Kidney (tissue), 13 donors: ENCODE measurements at regions not wholly inside any gene's neighbourhood (a gene's known extent, or its start where the extent isn't known, plus 50 kb on each side); places are given as distances from the start of the nearest gene placed in this dataset.

Experiments used
- DNase-seq, 5 donors: peaks; one replicate each; pipeline ENCODE4 v3.0.0-alpha.2; 2013 to 2020
- FAIRE-seq: peaks from 2 replicates; lab custom pipeline; 2012; peaks lifted over from hg19 to GRCh38; lab: Jason Lieb, UNC
- H3K27ac ChIP-seq, 2 donors: one replicate each; pipeline ENCODE4 v1.7.0; 2013; ENCODE audit warnings: low read depth in 2 of 2, low read length in 2 of 2, inconsistent platforms in 1 of 2
- H3K27me3 ChIP-seq: one replicate; pipeline ENCODE4 v1.7.1; 2013; ENCODE audit warnings: low read length, inconsistent platforms; ENCODE audit not compliant: control insufficient read depth, insufficient read depth
- H3K36me3 ChIP-seq, 3 donors: one replicate each; pipeline versions ENCODE4 v1.7.0 to v1.7.1; 2013; ENCODE audit warnings: low read length in 3 of 3, control low read depth in 1 of 3, inconsistent platforms in 1 of 3; ENCODE audit not compliant: insufficient read depth in 3 of 3, control insufficient read depth in 2 of 3
- H3K4me1 ChIP-seq, 3 donors: one replicate each; pipeline versions ENCODE4 v1.7.0 to v1.7.1; 2013; ENCODE audit warnings: low read length in 3 of 3, inconsistent platforms in 1 of 3, low read depth in 1 of 3; ENCODE audit not compliant: control insufficient read depth in 2 of 3, insufficient read depth in 2 of 3
- H3K4me3 ChIP-seq, 3 donors: one replicate each; pipeline versions ENCODE4 v1.7.0 to v1.8.1; 2013; ENCODE audit warnings: low read length in 3 of 3, control low read depth in 1 of 3, inconsistent platforms in 1 of 3
- H3K9ac ChIP-seq, 3 donors: one replicate each; pipeline versions ENCODE4 v1.7.0 to v1.7.1; 2013; ENCODE audit warnings: low read length in 3 of 3, control low read depth in 1 of 3, inconsistent platforms in 1 of 3
- H3K9me3 ChIP-seq, 3 donors: one replicate each; pipeline versions ENCODE4 v1.7.0 to v1.7.1; 2013; ENCODE audit warnings: low read length in 3 of 3, control low read depth in 1 of 3, inconsistent platforms in 1 of 3; ENCODE audit not compliant: control insufficient read depth in 2 of 3, insufficient read depth in 1 of 3
- intact Hi-C: fragments of 100-400 bp; cut with DNase I; formaldehyde crosslinking; loops from one replicate; pipeline ENCODE4 v1.11.1; 2022
- TF ChIP-seq, protein P1 (sequence below): IDR thresholded peaks from 3 replicates; pipeline ENCODE4 v1.5.1; 2012; ENCODE audit warnings: mild to moderate bottlenecking, moderate library complexity, borderline replicate concordance; ENCODE audit not compliant: insufficient read depth; ENCODE audit errors: extremely low read depth
- donor health status: control.
- donor health status: control.
- donor health status: control.
- donor health status: control.
- donor health status: control.
- donor health status: DM: yes; HTN: yes; CAD: no.
- donor health status: Normal renal cell carcinoma (clear cell type).

DNA sequence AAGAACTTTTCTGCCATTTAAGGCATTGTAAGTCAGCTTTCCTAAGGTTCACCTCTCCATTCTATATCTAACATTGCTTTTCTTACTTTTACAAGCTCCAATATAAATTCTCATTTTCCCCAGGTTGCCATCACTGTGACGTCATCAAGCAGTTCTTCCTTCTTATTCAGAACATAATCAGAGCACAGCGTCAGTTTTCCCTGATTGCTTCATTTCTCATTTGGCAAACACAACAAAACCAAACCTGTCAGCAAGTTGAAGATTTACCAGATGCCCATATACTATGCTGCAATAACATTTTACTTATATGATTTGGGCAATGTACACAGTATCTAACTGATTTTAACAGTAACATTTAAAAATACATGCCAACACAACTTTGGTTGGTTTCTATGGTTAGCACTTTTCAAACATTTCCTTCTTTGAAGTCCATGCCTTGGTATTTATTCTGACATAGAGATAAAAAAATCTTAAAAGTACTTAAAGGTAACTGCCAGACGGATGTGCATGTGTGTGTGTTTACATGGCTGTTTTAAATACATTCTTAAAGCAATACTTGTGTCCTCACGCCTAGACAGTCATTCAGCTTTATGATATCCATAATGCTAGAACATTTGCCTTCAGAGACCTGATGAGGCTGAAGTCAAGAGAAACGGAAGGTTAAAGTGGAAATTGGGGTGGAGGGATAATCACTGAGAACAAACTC lies 264.0 kb downstream of the KLF12 start:
- no peak overlapping the region for H3K4me3 ChIP-seq
- no peak for DNase-seq
- intact Hi-C loops = no loop called here
- H3K27me3 ChIP-seq = no peaks in the 10 kb centered on the region
- H3K36me3 ChIP-seq = no peaks in the 10 kb centered on the region
- no peak overlapping the region for H3K9ac ChIP-seq
- no peak for FAIRE-seq
- no peaks in the 10 kb centered on the region for H3K9me3 ChIP-seq
- no peak overlapping the region for H3K27ac ChIP-seq
- peaks cover 0 to 2% (median 0%) of the 10 kb centered on the region in 3 donors for H3K4me1 ChIP-seq
- TF ChIP-seq, protein P1, sequence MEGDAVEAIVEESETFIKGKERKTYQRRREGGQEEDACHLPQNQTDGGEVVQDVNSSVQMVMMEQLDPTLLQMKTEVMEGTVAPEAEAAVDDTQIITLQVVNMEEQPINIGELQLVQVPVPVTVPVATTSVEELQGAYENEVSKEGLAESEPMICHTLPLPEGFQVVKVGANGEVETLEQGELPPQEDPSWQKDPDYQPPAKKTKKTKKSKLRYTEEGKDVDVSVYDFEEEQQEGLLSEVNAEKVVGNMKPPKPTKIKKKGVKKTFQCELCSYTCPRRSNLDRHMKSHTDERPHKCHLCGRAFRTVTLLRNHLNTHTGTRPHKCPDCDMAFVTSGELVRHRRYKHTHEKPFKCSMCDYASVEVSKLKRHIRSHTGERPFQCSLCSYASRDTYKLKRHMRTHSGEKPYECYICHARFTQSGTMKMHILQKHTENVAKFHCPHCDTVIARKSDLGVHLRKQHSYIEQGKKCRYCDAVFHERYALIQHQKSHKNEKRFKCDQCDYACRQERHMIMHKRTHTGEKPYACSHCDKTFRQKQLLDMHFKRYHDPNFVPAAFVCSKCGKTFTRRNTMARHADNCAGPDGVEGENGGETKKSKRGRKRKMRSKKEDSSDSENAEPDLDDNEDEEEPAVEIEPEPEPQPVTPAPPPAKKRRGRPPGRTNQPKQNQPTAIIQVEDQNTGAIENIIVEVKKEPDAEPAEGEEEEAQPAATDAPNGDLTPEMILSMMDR = no peak

DNA sequence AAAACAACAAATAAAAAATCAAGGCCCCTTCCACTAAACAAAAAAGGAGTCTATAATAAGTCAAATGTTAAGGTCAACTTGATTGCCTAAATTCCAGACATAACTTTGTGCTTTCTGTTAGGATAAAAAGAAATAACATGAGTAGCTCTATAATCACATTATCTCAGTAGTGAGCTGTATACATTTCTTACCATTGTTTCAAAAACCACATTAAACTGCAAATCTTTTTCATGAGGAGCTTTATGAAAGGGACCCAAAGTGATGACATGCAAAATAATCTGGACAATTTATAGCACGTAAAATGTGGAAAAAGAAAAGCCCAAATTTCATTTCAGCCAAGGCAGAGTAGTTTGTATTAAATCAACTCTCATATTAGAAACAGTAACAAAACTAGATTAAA lies 269.2 kb downstream of the KLF12 start:
- no peaks in the 10 kb centered on the region for H3K9me3 ChIP-seq
- DNase-seq = no peak
- no peak overlapping the region for H3K27ac ChIP-seq
- H3K27me3 ChIP-seq = no peaks in the 10 kb centered on the region
- TF ChIP-seq, protein P1 = no peak
- intact Hi-C loops = no loop called here
- H3K9ac ChIP-seq = no peak overlapping the region
- H3K4me1 ChIP-seq = peaks cover 0 to 2% (median 0%) of the 10 kb centered on the region in 3 donors
- no peak for FAIRE-seq
- H3K4me3 ChIP-seq = no peak overlapping the region
- H3K36me3 ChIP-seq = no peaks in the 10 kb centered on the region

DNA sequence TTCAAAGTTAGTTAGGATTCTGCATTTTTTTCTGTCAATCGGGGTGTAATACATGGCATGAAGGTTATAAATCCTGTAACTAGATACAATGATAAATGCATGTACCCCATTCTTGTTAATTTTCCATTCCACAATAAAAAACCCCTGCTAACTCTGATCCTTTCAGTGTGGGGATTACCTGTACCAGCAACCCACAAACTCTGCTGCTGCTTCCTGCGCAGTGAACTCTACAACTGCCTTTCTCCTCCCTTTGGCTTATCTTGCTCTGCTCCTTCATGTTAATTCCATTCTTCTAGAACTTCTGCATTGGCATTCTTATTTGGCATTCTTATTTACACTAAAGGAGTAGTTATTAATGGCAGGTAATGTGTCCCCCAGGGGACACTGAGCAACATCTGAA lies 273.1 kb downstream of the KLF12 start:
- Histone ChIP-seq H3K9ac (no peak overlapping the region), H3K4me1 (no peaks in the 10 kb centered on the region), H3K27ac (no peak overlapping the region), H3K36me3 (no peaks in the 10 kb centered on the region), H3K4me3 (no peak overlapping the region), H3K9me3 (no peaks in the 10 kb centered on the region), H3K27me3 (no peaks in the 10 kb centered on the region)
- DNase-seq (no peak), FAIRE-seq (no peak)
- TF ChIP-seq, protein P1 = no peak
- intact Hi-C loops = no loop called here

DNA sequence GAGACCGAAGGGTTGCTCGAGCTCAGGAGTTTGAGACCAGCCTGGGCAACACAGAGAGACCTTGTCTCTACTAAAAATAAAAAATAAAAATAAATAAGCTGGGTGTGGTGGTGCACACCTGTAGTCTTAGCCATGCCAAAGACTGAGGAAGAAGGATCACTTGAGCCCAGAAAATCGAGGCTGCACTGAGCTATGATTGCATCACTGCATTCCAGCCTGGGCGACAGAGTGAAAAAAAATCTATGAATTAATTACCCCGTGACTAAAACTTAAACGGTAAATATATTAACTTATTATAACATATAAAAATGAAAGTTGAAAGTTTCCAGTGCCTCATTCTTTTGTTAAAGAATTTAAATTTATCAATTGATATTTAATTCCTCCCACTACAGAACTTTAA lies 273.7 kb downstream of the KLF12 start:
- Histone ChIP-seq H3K36me3 (no peaks in the 10 kb centered on the region), H3K9ac (no peak overlapping the region), H3K27me3 (no peaks in the 10 kb centered on the region), H3K9me3 (no peaks in the 10 kb centered on the region), H3K4me3 (no peak overlapping the region), H3K4me1 (no peaks in the 10 kb centered on the region), H3K27ac (no peak overlapping the region)
- intact Hi-C loops = no loop called here
- peak; percentile 25 for FAIRE-seq
- no peak for DNase-seq
- TF ChIP-seq, protein P1 = no peak
